Naive thymus-derived CD4-positive, alpha-beta T cell (primary cell): ENCODE measurements at regions not wholly inside any gene's neighbourhood (a gene's known extent, or its start where the extent isn't known, plus 50 kb on each side); places are given as distances from the start of the nearest gene placed in this dataset.

ENCODE experiments used
- ATAC-seq: fragments of 150-1000 bp; cut with Tn5 transposase; 2 replicates; pipeline ENCODE4 v1.10.0; 2021; ENCODE audit warnings: mild to moderate bottlenecking, moderate library complexity
- CTCF ChIA-PET: fragments of 350-600 bp; sonication (Branson Sonifier 250); formaldehyde crosslinking; loops from one replicate; lab custom pipeline; 2021; ENCODE audit warnings: antibody characterized with exemption; lab: Charles Lee
- POLR2A ChIA-PET: fragments of 350-600 bp; sonication (Branson Sonifier 250); formaldehyde crosslinking; loops from one replicate; lab custom pipeline; 2021; ENCODE audit warnings: antibody characterized with exemption, inconsistent platforms; lab: Charles Lee
- DNase-seq, 9 donors: peaks; one replicate each; pipeline versions ENCODE4 v3.0.0 to v3.0.0-alpha.2; 2020 to 2022; ENCODE audit warnings: mixed read lengths in 1 of 9
- H3K27ac ChIP-seq: one replicate; pipeline ENCODE4 v1.7.0; 2013; ENCODE audit warnings: mild to moderate bottlenecking, low read depth, low read length, moderate library complexity
- H3K27me3 ChIP-seq, 2 donors: one replicate each; pipeline ENCODE4 v1.7.0; 2013; ENCODE audit warnings: low read length in 2 of 2, mild to moderate bottlenecking in 2 of 2, moderate library complexity in 2 of 2; ENCODE audit not compliant: control insufficient read depth in 2 of 2, insufficient read depth in 2 of 2
- H3K36me3 ChIP-seq, 3 experiments: 1 replicate in 2 of 3; 2 replicates in 1 of 3; pipeline ENCODE4 v1.7.0; 2013; ENCODE audit warnings: low read length in 3 of 3, mild to moderate bottlenecking in 3 of 3, moderate library complexity in 1 of 3; ENCODE audit not compliant: insufficient read depth in 3 of 3, control insufficient read depth in 2 of 3
- H3K4me1 ChIP-seq, 2 donors: one replicate each; pipeline ENCODE4 v1.7.0; 2013; ENCODE audit warnings: low read length in 2 of 2, mild to moderate bottlenecking in 2 of 2, moderate library complexity in 1 of 2; ENCODE audit not compliant: control insufficient read depth in 2 of 2, insufficient read depth in 2 of 2
- H3K4me3 ChIP-seq: 2 replicates; pipeline ENCODE4 v1.7.0; 2013; ENCODE audit warnings: mild to moderate bottlenecking, low read length
- H3K9me3 ChIP-seq, 3 experiments: 1 replicate in 2 of 3; 2 replicates in 1 of 3; pipeline ENCODE4 v1.7.0; 2013; ENCODE audit warnings: low read length in 3 of 3; ENCODE audit not compliant: control insufficient read depth in 2 of 3
- H3K27ac Mint-ChIP-seq, 9 donors: one replicate each; pipeline ENCODE4 v1.8.0; 2020 to 2022; ENCODE audit warnings: mixed read lengths in 9 of 9, mild to moderate bottlenecking in 8 of 9, moderate library complexity in 5 of 9, inconsistent platforms in 2 of 9
- H3K27me3 Mint-ChIP-seq, 5 donors: one replicate each; pipeline ENCODE4 v1.8.0; 2021 to 2022; ENCODE audit warnings: mixed read lengths in 5 of 5, mild to moderate bottlenecking in 1 of 5
- H3K36me3 Mint-ChIP-seq, 5 donors: one replicate each; pipeline ENCODE4 v1.8.0; 2020 to 2022; ENCODE audit warnings: mixed read lengths in 5 of 5, mild to moderate bottlenecking in 3 of 5, inconsistent platforms in 1 of 5
- H3K4me1 Mint-ChIP-seq, 7 donors: one replicate each; pipeline ENCODE4 v1.8.0; 2020 to 2022; ENCODE audit warnings: mixed read lengths in 7 of 7, mild to moderate bottlenecking in 3 of 7, inconsistent platforms in 1 of 7
- H3K4me3 Mint-ChIP-seq, 10 donors: one replicate each; pipeline ENCODE4 v1.8.0; 2020 to 2022; ENCODE audit warnings: mild to moderate bottlenecking in 10 of 10, mixed read lengths in 10 of 10, moderate library complexity in 6 of 10, inconsistent platforms in 2 of 10
- H3K9me3 Mint-ChIP-seq, 11 donors: one replicate each; pipeline ENCODE4 v1.8.0; 2020 to 2022; ENCODE audit warnings: mixed read lengths in 11 of 11, mild to moderate bottlenecking in 4 of 11, inconsistent platforms in 1 of 11, moderate library complexity in 1 of 11
- intact Hi-C, 2 donors: fragments of 100-400 bp; cut with micrococcal nuclease; formaldehyde crosslinking; loops; one replicate each; pipeline ENCODE4 v1.15.1; 2023

GRCh38 chr9:7405924-7406604, 393.5 kb downstream of the DMAC1 start:
- Mint-ChIP-seq H3K36me3 (no peaks in the 10 kb centered on the region), H3K27ac (peak overlapping the region in 1 of 9 donors; percentile 4), H3K9me3 (peaks cover 0 to 6% (median 0%) of the 10 kb centered on the region in 11 donors), H3K4me3 (no peak overlapping the region), H3K27me3 (peaks cover 14 to 25% (median 17%) of the 10 kb centered on the region in 5 donors), H3K4me1 (peaks cover 0 to 11% (median 0%) of the 10 kb centered on the region in 7 donors)
- DNase-seq (no peak), ATAC-seq (no peak)
- intact Hi-C loops: loop anchor here (2.0 to 10.0 kb wide), 2 partner anchors 129 to 1489 kb away; no protein-coding TSS in a partner anchor
- CTCF ChIA-PET: no interaction called here
- H3K36me3 ChIP-seq: no peaks in the 10 kb centered on the region
- no peaks in the 10 kb centered on the region for H3K4me1 ChIP-seq
- no peak overlapping the region for H3K27ac ChIP-seq
- POLR2A ChIA-PET: no interaction called here
- H3K27me3 ChIP-seq: no peaks in the 10 kb centered on the region
- no peaks in the 10 kb centered on the region for H3K9me3 ChIP-seq
- H3K4me3 ChIP-seq: no peak overlapping the region

- DNase-seq: no peak
- H3K9me3 Mint-ChIP-seq: peaks cover 0 to 6% (median 0%) of the 10 kb centered on the region in 11 donors
- Histone ChIP-seq H3K4me3 (no peak overlapping the region), H3K9me3 (no peaks in the 10 kb centered on the region), H3K36me3 (no peaks in the 10 kb centered on the region), H3K27ac (no peak overlapping the region), H3K27me3 (no peaks in the 10 kb centered on the region), H3K4me1 (no peaks in the 10 kb centered on the region)
- no peaks in the 10 kb centered on the region for H3K36me3 Mint-ChIP-seq
- H3K27me3 Mint-ChIP-seq: peaks cover 4 to 36% (median 23%) of the 10 kb centered on the region in 5 donors
- H3K27ac Mint-ChIP-seq: no peak overlapping the region
- ChIA-PET POLR2A (no interaction called here), CTCF (no interaction called here)
- no peak overlapping the region for H3K4me3 Mint-ChIP-seq
- ATAC-seq: no peak
- peaks cover 0 to 11% (median 0%) of the 10 kb centered on the region in 7 donors for H3K4me1 Mint-ChIP-seq
- intact Hi-C loops: loop anchor here in 1 of 2 donors (10.0 kb wide), 1 partner anchor 1491 kb away; no protein-coding TSS in a partner anchor
Measured at GRCh38 chr9:7403839-7404487, 395.6 kb downstream of the DMAC1 start.

GRCh38 chr9:7403028-7403389, 396.6 kb downstream of the DMAC1 start:
- POLR2A ChIA-PET: no interaction called here
- no peak overlapping the region for H3K27ac Mint-ChIP-seq
- no peaks in the 10 kb centered on the region for H3K9me3 ChIP-seq

GRCh38 chr9:7402334-7403027, 397.1 kb downstream of the DMAC1 start:
- H3K36me3 ChIP-seq: no peaks in the 10 kb centered on the region
- ChIA-PET CTCF (interaction anchor here (0.6 kb wide), 1 partner anchor 812 kb away, joined by 3 read pairs; no protein-coding TSS in a partner anchor), POLR2A (no interaction called here)
- H3K4me3 ChIP-seq: no peak overlapping the region
- H3K27me3 Mint-ChIP-seq: peaks cover 0 to 31% (median 23%) of the 10 kb centered on the region in 5 donors
- no peaks in the 10 kb centered on the region for H3K4me1 ChIP-seq
- no peaks in the 10 kb centered on the region for H3K9me3 ChIP-seq
- no peak overlapping the region for H3K27ac Mint-ChIP-seq
- DNase-seq (no peak), ATAC-seq (no peak)
- H3K27ac ChIP-seq: no peak overlapping the region
- H3K36me3 Mint-ChIP-seq: no peaks in the 10 kb centered on the region
- peaks cover 0 to 11% (median 0%) of the 10 kb centered on the region in 7 donors for H3K4me1 Mint-ChIP-seq
- intact Hi-C loops: loop anchor here in 1 of 2 donors (10.0 kb wide), 1 partner anchor 1492 kb away; no protein-coding TSS in a partner anchor
- H3K27me3 ChIP-seq: no peaks in the 10 kb centered on the region
- peaks cover 0 to 2% (median 0%) of the 10 kb centered on the region in 11 donors for H3K9me3 Mint-ChIP-seq
- no peak overlapping the region for H3K4me3 Mint-ChIP-seq

More at GRCh38 chr9:7403028-7403389, 396.6 kb downstream of the DMAC1 start:
- Mint-ChIP-seq H3K4me3 (no peak overlapping the region), H3K9me3 (peaks cover 0 to 6% (median 0%) of the 10 kb centered on the region in 11 donors), H3K27me3 (peaks cover 4 to 36% (median 23%) of the 10 kb centered on the region in 5 donors), H3K36me3 (no peaks in the 10 kb centered on the region), H3K4me1 (peaks cover 0 to 11% (median 0%) of the 10 kb centered on the region in 7 donors)
- CTCF ChIA-PET: interaction anchor here (0.6 kb wide), 1 partner anchor 813 kb away, joined by 3 read pairs; no protein-coding TSS in a partner anchor
- Histone ChIP-seq H3K4me1 (no peaks in the 10 kb centered on the region), H3K27me3 (no peaks in the 10 kb centered on the region), H3K4me3 (no peak overlapping the region), H3K36me3 (no peaks in the 10 kb centered on the region), H3K27ac (no peak overlapping the region)
- intact Hi-C loops: loop anchor here in 1 of 2 donors (10.0 kb wide), 1 partner anchor 1492 kb away; no protein-coding TSS in a partner anchor
- DNase-seq: no peak
- no peak for ATAC-seq

GRCh38 chr9:7401116-7401515, 398.5 kb downstream of the DMAC1 start:
- Histone ChIP-seq H3K27ac (no peak overlapping the region), H3K4me3 (no peak overlapping the region), H3K9me3 (no peaks in the 10 kb centered on the region), H3K4me1 (no peaks in the 10 kb centered on the region), H3K27me3 (no peaks in the 10 kb centered on the region), H3K36me3 (no peaks in the 10 kb centered on the region)
- ChIA-PET CTCF (no interaction called here), POLR2A (no interaction called here)
- no peak overlapping the region for H3K4me3 Mint-ChIP-seq
- no peak for ATAC-seq
- intact Hi-C loops: loop anchor here in 1 of 2 donors (10.0 kb wide), 1 partner anchor 1494 kb away; no protein-coding TSS in a partner anchor
- H3K27me3 Mint-ChIP-seq: peaks cover 0 to 30% (median 25%) of the 10 kb centered on the region in 5 donors
- H3K36me3 Mint-ChIP-seq: no peaks in the 10 kb centered on the region
- H3K27ac Mint-ChIP-seq: no peak overlapping the region
- peaks cover 0 to 6% (median 0%) of the 10 kb centered on the region in 7 donors for H3K4me1 Mint-ChIP-seq
- H3K9me3 Mint-ChIP-seq: peaks cover 0 to 2% (median 0%) of the 10 kb centered on the region in 11 donors
- DNase-seq: no peak

- Histone ChIP-seq H3K36me3 (no peaks in the 10 kb centered on the region), H3K27me3 (no peaks in the 10 kb centered on the region), H3K4me1 (no peaks in the 10 kb centered on the region), H3K27ac (no peak overlapping the region), H3K9me3 (no peaks in the 10 kb centered on the region), H3K4me3 (no peak overlapping the region)
- H3K4me3 Mint-ChIP-seq: no peak overlapping the region
- POLR2A ChIA-PET: no interaction called here
- H3K9me3 Mint-ChIP-seq: no peaks in the 10 kb centered on the region
- H3K36me3 Mint-ChIP-seq: no peaks in the 10 kb centered on the region
- DNase-seq (no peak), ATAC-seq (no peak)
- H3K27me3 Mint-ChIP-seq: peaks cover 5 to 24% (median 11%) of the 10 kb centered on the region in 5 donors
- no peaks in the 10 kb centered on the region for H3K4me1 Mint-ChIP-seq
- no peak overlapping the region for H3K27ac Mint-ChIP-seq
- CTCF ChIA-PET: no interaction called here
- intact Hi-C loops: no loop called here
Measured at GRCh38 chr9:7394002-7394774, 405.4 kb downstream of the DMAC1 start.
